ENCODE measurements at regions not wholly inside any gene's neighbourhood (a gene's known extent, or its start where the extent isn't known, plus 50 kb on each side); places are given as distances from the start of the nearest gene placed in this dataset.

DNA sequence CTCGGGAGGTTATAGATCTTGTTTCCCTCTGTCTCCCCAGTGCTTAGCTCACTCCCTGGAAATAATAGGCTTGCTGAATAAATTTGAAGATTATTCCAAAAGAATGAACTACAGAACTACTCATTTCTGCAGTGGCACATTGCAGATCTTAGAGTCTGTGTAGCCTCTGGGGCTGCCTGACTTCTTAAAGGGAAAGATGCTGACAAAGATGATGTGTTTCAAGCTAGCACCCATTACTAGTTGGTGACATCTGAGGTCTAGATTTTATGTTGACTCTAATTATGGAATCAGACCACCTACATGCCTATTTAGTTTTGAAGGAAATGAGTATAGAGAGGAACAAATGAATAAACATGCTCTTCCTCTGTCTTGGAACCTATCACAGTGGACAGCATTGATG lies 123.7 kb upstream of the KCNIP4 start:
- H3K4me3 ChIP-seq (ENCODE audit: low read length) = no peak overlapping the region
- no peaks in the 10 kb centered on the region for H3K9me2 ChIP-seq (replicated peaks; ENCODE audit: control insufficient read depth, low read length)
- no peaks in the 10 kb centered on the region for H3K27me3 ChIP-seq (ENCODE audit: control insufficient read depth, low read length)
- no peaks in the 10 kb centered on the region for H3K9me3 ChIP-seq (ENCODE audit: control insufficient read depth, insufficient read depth, low read length)
- no peak for TF ChIP-seq EZH2phosphoT487 (IDR thresholded peaks at IDR 0.05; ENCODE audit: borderline replicate concordance, low read length)
- TF ChIP-seq, protein P1, sequence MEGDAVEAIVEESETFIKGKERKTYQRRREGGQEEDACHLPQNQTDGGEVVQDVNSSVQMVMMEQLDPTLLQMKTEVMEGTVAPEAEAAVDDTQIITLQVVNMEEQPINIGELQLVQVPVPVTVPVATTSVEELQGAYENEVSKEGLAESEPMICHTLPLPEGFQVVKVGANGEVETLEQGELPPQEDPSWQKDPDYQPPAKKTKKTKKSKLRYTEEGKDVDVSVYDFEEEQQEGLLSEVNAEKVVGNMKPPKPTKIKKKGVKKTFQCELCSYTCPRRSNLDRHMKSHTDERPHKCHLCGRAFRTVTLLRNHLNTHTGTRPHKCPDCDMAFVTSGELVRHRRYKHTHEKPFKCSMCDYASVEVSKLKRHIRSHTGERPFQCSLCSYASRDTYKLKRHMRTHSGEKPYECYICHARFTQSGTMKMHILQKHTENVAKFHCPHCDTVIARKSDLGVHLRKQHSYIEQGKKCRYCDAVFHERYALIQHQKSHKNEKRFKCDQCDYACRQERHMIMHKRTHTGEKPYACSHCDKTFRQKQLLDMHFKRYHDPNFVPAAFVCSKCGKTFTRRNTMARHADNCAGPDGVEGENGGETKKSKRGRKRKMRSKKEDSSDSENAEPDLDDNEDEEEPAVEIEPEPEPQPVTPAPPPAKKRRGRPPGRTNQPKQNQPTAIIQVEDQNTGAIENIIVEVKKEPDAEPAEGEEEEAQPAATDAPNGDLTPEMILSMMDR (IDR thresholded peaks at IDR 0.05; ENCODE audit: low read depth, low read length, poor library complexity, severe bottlenecking) = no peak
- no peaks in the 10 kb centered on the region for H3K79me2 ChIP-seq (ENCODE audit: control insufficient read depth, low read length)
- H3F3A ChIP-seq (ENCODE audit: control insufficient read depth, insufficient read depth) = no peaks in the 10 kb centered on the region
- H3K4me2 ChIP-seq (ENCODE audit: low read length) = no peak overlapping the region
- no peaks in the 10 kb centered on the region for H4K20me1 ChIP-seq (ENCODE audit: control insufficient read depth, insufficient read depth, low read depth, low read length)
- no peak overlapping the region for H3K27ac ChIP-seq (ENCODE audit: low read depth, low read length)
- no peaks in the 10 kb centered on the region for H3K4me1 ChIP-seq (ENCODE audit: control insufficient read depth, low read length)
- H3K36me3 ChIP-seq (ENCODE audit: control insufficient read depth, low read length) = no peaks in the 10 kb centered on the region

GRCh38 chr4:22071749-22072148 lies 123.2 kb upstream of the KCNIP4 start:
- H3K36me3 ChIP-seq (ENCODE audit: control insufficient read depth, low read length) = no peaks in the 10 kb centered on the region
- TF ChIP-seq, protein P1 (IDR thresholded peaks at IDR 0.05; ENCODE audit: low read depth, low read length, poor library complexity, severe bottlenecking) = no peak
- no peak for TF ChIP-seq EZH2phosphoT487 (IDR thresholded peaks at IDR 0.05; ENCODE audit: borderline replicate concordance, low read length)
- no peaks in the 10 kb centered on the region for H3F3A ChIP-seq (ENCODE audit: control insufficient read depth, insufficient read depth)
- H3K27me3 ChIP-seq (ENCODE audit: control insufficient read depth, low read length) = no peaks in the 10 kb centered on the region
- H3K4me1 ChIP-seq (ENCODE audit: control insufficient read depth, low read length) = no peaks in the 10 kb centered on the region
- H3K9me3 ChIP-seq (ENCODE audit: control insufficient read depth, insufficient read depth, low read length) = no peaks in the 10 kb centered on the region
- no peak overlapping the region for H3K4me3 ChIP-seq (ENCODE audit: low read length)
- no peaks in the 10 kb centered on the region for H4K20me1 ChIP-seq (ENCODE audit: control insufficient read depth, insufficient read depth, low read depth, low read length)
- H3K4me2 ChIP-seq (ENCODE audit: low read length) = no peak overlapping the region
- H3K9me2 ChIP-seq (replicated peaks; ENCODE audit: control insufficient read depth, low read length) = no peaks in the 10 kb centered on the region
- no peaks in the 10 kb centered on the region for H3K79me2 ChIP-seq (ENCODE audit: control insufficient read depth, low read length)
- no peak overlapping the region for H3K27ac ChIP-seq (ENCODE audit: low read depth, low read length)

- Histone ChIP-seq H3K36me3 (ENCODE audit: control insufficient read depth, low read length) (no peaks in the 10 kb centered on the region), H3K4me1 (ENCODE audit: control insufficient read depth, low read length) (no peaks in the 10 kb centered on the region), H3K9me2 (replicated peaks; ENCODE audit: control insufficient read depth, low read length) (no peaks in the 10 kb centered on the region), H3F3A (ENCODE audit: control insufficient read depth, insufficient read depth) (no peaks in the 10 kb centered on the region), H3K4me3 (ENCODE audit: low read length) (no peak overlapping the region), H3K4me2 (ENCODE audit: low read length) (no peak overlapping the region), H3K9me3 (ENCODE audit: control insufficient read depth, insufficient read depth, low read length) (no peaks in the 10 kb centered on the region), H3K79me2 (ENCODE audit: control insufficient read depth, low read length) (no peaks in the 10 kb centered on the region), H3K27ac (ENCODE audit: low read depth, low read length) (no peak overlapping the region), H4K20me1 (ENCODE audit: control insufficient read depth, insufficient read depth, low read depth, low read length) (no peaks in the 10 kb centered on the region), H3K27me3 (ENCODE audit: control insufficient read depth, low read length) (no peaks in the 10 kb centered on the region)
- TF ChIP-seq, protein P1 (IDR thresholded peaks at IDR 0.05; ENCODE audit: low read depth, low read length, poor library complexity, severe bottlenecking) = no peak
- TF ChIP-seq EZH2phosphoT487 (IDR thresholded peaks at IDR 0.05; ENCODE audit: borderline replicate concordance, low read length) = no peak
Measured at GRCh38 chr4:22070256-22070655, 121.7 kb upstream of the KCNIP4 start.

DNA sequence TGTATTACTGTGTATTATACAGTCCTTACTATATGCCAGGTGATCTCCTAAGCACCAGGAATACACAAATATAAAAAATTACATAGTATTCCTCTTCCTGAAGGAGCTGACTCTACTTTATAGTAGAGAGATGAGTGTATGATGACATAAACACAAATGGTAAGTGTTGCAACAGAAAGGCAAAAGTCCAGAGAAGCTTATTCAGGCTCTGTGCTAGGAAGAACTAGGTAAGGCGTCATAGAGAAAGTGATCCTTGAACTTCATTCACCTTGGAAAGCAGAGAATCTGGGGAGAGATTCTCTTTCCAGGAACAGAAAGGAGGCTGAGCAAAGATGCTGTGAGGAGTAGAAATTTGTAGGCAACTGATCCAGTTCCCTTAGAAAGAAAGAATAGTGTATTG lies 115.0 kb upstream of the KCNIP4 start:
- no peaks in the 10 kb centered on the region for H3K36me3 ChIP-seq (ENCODE audit: control insufficient read depth, low read length)

More for the DNA sequence above, 115.0 kb upstream of the KCNIP4 start:
- Histone ChIP-seq H3K27ac (ENCODE audit: low read depth, low read length) (no peak overlapping the region), H4K20me1 (ENCODE audit: control insufficient read depth, insufficient read depth, low read depth, low read length) (no peaks in the 10 kb centered on the region), H3K9me3 (ENCODE audit: control insufficient read depth, insufficient read depth, low read length) (no peaks in the 10 kb centered on the region), H3K4me3 (ENCODE audit: low read length) (no peak overlapping the region), H3F3A (ENCODE audit: control insufficient read depth, insufficient read depth) (no peaks in the 10 kb centered on the region), H3K27me3 (ENCODE audit: control insufficient read depth, low read length) (no peaks in the 10 kb centered on the region), H3K9me2 (replicated peaks; ENCODE audit: control insufficient read depth, low read length) (no peaks in the 10 kb centered on the region), H3K4me1 (ENCODE audit: control insufficient read depth, low read length) (no peaks in the 10 kb centered on the region), H3K79me2 (ENCODE audit: control insufficient read depth, low read length) (no peaks in the 10 kb centered on the region), H3K4me2 (ENCODE audit: low read length) (no peak overlapping the region)
- no peak for TF ChIP-seq EZH2phosphoT487 (IDR thresholded peaks at IDR 0.05; ENCODE audit: borderline replicate concordance, low read length)
- TF ChIP-seq, protein P1 (IDR thresholded peaks at IDR 0.05; ENCODE audit: low read depth, low read length, poor library complexity, severe bottlenecking) = no peak
